CD4-positive, CD25-positive, alpha-beta regulatory T cell (primary cell): ENCODE measurements at regions not wholly inside any gene's neighbourhood (a gene's known extent, or its start where the extent isn't known, plus 50 kb on each side); places are given as distances from the start of the nearest gene placed in this dataset.
A peak's percentile ranks its signal among the peaks of the same experiment; 100 is the strongest.

ENCODE experiments used
- ATAC-seq, 2 donors: fragments of 150-1000 bp; cut with Tn5 transposase; one replicate each; pipeline ENCODE4 v1.10.0; 2021; ENCODE audit warnings: low read depth in 2 of 2, moderate number of reproducible peaks in 2 of 2, moderate library complexity in 1 of 2
- DNase-seq, 3 donors: peaks; one replicate each; pipeline versions ENCODE4 v3.0.0 to v3.0.0-alpha.2; 2012 to 2022; ENCODE audit warnings: mixed read lengths in 1 of 3
- H3K27ac ChIP-seq: one replicate; pipeline ENCODE4 v1.7.0; 2013; ENCODE audit warnings: mild to moderate bottlenecking, low read length; ENCODE audit not compliant: insufficient read depth, poor library complexity, severe bottlenecking
- H3K27me3 ChIP-seq: one replicate; pipeline ENCODE4 v1.7.0; 2013; ENCODE audit warnings: low read length; ENCODE audit not compliant: control insufficient read depth, insufficient read depth
- H3K36me3 ChIP-seq: one replicate; pipeline ENCODE4 v1.7.0; 2013; ENCODE audit warnings: mild to moderate bottlenecking, low read length, moderate library complexity; ENCODE audit not compliant: control insufficient read depth, insufficient read depth
- H3K4me1 ChIP-seq: 2 replicates; pipeline ENCODE4 v1.7.0; 2013; ENCODE audit warnings: mild to moderate bottlenecking, low read length; ENCODE audit not compliant: insufficient read depth, control insufficient read depth, poor library complexity, severe bottlenecking
- H3K4me3 ChIP-seq: one replicate; pipeline ENCODE4 v1.7.0; 2013; ENCODE audit warnings: low read depth, mild to moderate bottlenecking, low read length, moderate library complexity
- H3K9me3 ChIP-seq, 2 experiments: 1 replicate in 1 of 2; 2 replicates in 1 of 2; pipeline ENCODE4 v1.7.0; 2013; ENCODE audit warnings: low read length in 2 of 2, mild to moderate bottlenecking in 1 of 2, moderate library complexity in 1 of 2; ENCODE audit not compliant: control insufficient read depth in 2 of 2
- H3K27ac Mint-ChIP-seq, 3 donors: one replicate each; pipeline ENCODE4 v1.8.0; 2020 to 2022; ENCODE audit warnings: mild to moderate bottlenecking in 3 of 3, mixed read lengths in 3 of 3, moderate library complexity in 2 of 3
- H3K27me3 Mint-ChIP-seq: one replicate; pipeline ENCODE4 v1.8.0; 2022; ENCODE audit warnings: mild to moderate bottlenecking, mixed read lengths
- H3K36me3 Mint-ChIP-seq: one replicate; pipeline ENCODE4 v1.8.0; 2020; ENCODE audit warnings: mixed read lengths
- H3K4me1 Mint-ChIP-seq, 4 donors: one replicate each; pipeline ENCODE4 v1.8.0; 2020 to 2022; ENCODE audit warnings: mixed read lengths in 4 of 4, mild to moderate bottlenecking in 1 of 4
- H3K4me3 Mint-ChIP-seq, 4 donors: one replicate each; pipeline ENCODE4 v1.8.0; 2020 to 2022; ENCODE audit warnings: mild to moderate bottlenecking in 4 of 4, mixed read lengths in 4 of 4, moderate library complexity in 3 of 4
- H3K9me3 Mint-ChIP-seq, 7 donors: one replicate each; pipeline ENCODE4 v1.8.0; 2020 to 2022; ENCODE audit warnings: mixed read lengths in 7 of 7, mild to moderate bottlenecking in 3 of 7, moderate library complexity in 2 of 7

DNA sequence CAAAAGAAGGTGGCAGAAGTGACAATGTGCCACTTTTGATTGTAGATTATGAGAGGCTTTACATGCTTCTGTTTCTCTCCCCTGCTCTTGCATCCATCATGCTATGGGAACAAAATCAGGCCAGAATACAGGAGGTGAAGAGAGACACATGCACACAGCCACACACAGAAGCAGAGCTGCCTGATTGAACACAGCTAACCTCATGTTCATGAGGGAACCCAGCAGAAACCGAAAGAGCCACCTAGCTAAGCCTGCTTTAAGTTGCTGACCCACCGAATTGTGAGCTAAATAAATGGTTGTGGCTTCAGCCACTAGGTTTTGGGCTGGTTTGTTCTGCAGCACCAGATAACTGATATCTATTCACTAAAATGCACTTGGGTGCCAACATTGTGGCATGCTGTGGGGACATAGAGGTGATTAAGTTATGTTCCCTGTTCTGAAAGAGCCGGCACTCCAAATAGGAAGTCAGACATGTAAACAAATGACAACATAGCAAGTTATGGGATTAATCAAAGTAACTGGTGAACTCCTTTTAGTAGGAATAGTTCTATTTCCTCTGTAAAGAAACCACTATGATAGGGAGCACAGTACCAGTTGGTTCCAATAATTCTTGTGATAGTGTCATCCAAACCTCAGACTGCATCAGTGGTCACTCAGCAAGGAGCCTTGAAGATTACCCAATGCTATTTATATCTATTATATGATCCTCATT is 93.6 kb upstream of the TNC start:
- no peak overlapping the region for H3K27ac ChIP-seq
- no peaks in the 10 kb centered on the region for H3K36me3 ChIP-seq
- DNase-seq (no peak), ATAC-seq (no peak)
- H3K36me3 Mint-ChIP-seq = no peaks in the 10 kb centered on the region
- no peak overlapping the region for H3K27ac Mint-ChIP-seq
- no peak overlapping the region for H3K4me3 ChIP-seq
- H3K4me1 Mint-ChIP-seq = no peaks in the 10 kb centered on the region
- H3K9me3 Mint-ChIP-seq = peaks cover 0 to 2% (median 0%) of the 10 kb centered on the region in 7 donors
- peaks cover 6% of the 10 kb centered on the region for H3K27me3 ChIP-seq
- H3K4me1 ChIP-seq = no peaks in the 10 kb centered on the region
- peaks cover 40% of the 10 kb centered on the region for H3K27me3 Mint-ChIP-seq
- no peak overlapping the region for H3K4me3 Mint-ChIP-seq
- no peaks in the 10 kb centered on the region for H3K9me3 ChIP-seq

- Histone ChIP-seq H3K4me3 (no peak overlapping the region), H3K4me1 (no peaks in the 10 kb centered on the region), H3K36me3 (no peaks in the 10 kb centered on the region), H3K27ac (no peak overlapping the region), H3K9me3 (no peaks in the 10 kb centered on the region), H3K27me3 (peaks cover 6% of the 10 kb centered on the region)
- H3K9me3 Mint-ChIP-seq = peaks cover 0 to 2% (median 0%) of the 10 kb centered on the region in 7 donors
- H3K27ac Mint-ChIP-seq = no peak overlapping the region
- ATAC-seq = no peak
- H3K27me3 Mint-ChIP-seq = peaks cover 40% of the 10 kb centered on the region
- H3K36me3 Mint-ChIP-seq = no peaks in the 10 kb centered on the region
- H3K4me1 Mint-ChIP-seq = no peaks in the 10 kb centered on the region
- H3K4me3 Mint-ChIP-seq = no peak overlapping the region
- no peak for DNase-seq
These were observed 94.2 kb upstream of the TNC start for GRCh38 chr9:115212125-115212605.

GRCh38 chr9:115212832-115213231 is 94.9 kb upstream of the TNC start:
- H3K27ac ChIP-seq = no peak overlapping the region
- peaks cover 6% of the 10 kb centered on the region for H3K27me3 ChIP-seq
- Mint-ChIP-seq H3K9me3 (peaks cover 0 to 2% (median 0%) of the 10 kb centered on the region in 7 donors), H3K36me3 (no peaks in the 10 kb centered on the region), H3K27me3 (peaks cover 37% of the 10 kb centered on the region), H3K4me1 (no peaks in the 10 kb centered on the region), H3K4me3 (no peak overlapping the region), H3K27ac (no peak overlapping the region)
- H3K4me1 ChIP-seq = no peaks in the 10 kb centered on the region
- no peak for ATAC-seq
- no peaks in the 10 kb centered on the region for H3K9me3 ChIP-seq
- DNase-seq = no peak
- no peaks in the 10 kb centered on the region for H3K36me3 ChIP-seq
- no peak overlapping the region for H3K4me3 ChIP-seq

GRCh38 chr9:115213818-115214334 is 95.9 kb upstream of the TNC start:
- Histone ChIP-seq H3K4me1 (no peaks in the 10 kb centered on the region), H3K4me3 (no peak overlapping the region), H3K27ac (no peak overlapping the region), H3K9me3 (no peaks in the 10 kb centered on the region), H3K36me3 (no peaks in the 10 kb centered on the region), H3K27me3 (no peaks in the 10 kb centered on the region)
- H3K36me3 Mint-ChIP-seq = no peaks in the 10 kb centered on the region
- no peak overlapping the region for H3K27ac Mint-ChIP-seq
- H3K4me3 Mint-ChIP-seq = no peak overlapping the region
- no peak for ATAC-seq
- H3K27me3 Mint-ChIP-seq = peaks cover 26% of the 10 kb centered on the region
- peaks cover 0 to 2% (median 0%) of the 10 kb centered on the region in 7 donors for H3K9me3 Mint-ChIP-seq
- no peaks in the 10 kb centered on the region for H3K4me1 Mint-ChIP-seq
- DNase-seq = no peak

GRCh38 chr9:115216873-115217272 is 98.9 kb upstream of the TNC start:
- Mint-ChIP-seq H3K4me1 (no peaks in the 10 kb centered on the region), H3K36me3 (no peaks in the 10 kb centered on the region), H3K4me3 (no peak overlapping the region), H3K9me3 (no peaks in the 10 kb centered on the region), H3K27me3 (peaks cover 8% of the 10 kb centered on the region), H3K27ac (no peak overlapping the region)
- Histone ChIP-seq H3K36me3 (no peaks in the 10 kb centered on the region), H3K9me3 (no peaks in the 10 kb centered on the region), H3K27ac (no peak overlapping the region), H3K4me1 (no peaks in the 10 kb centered on the region), H3K27me3 (peaks cover 1% of the 10 kb centered on the region), H3K4me3 (no peak overlapping the region)
- ATAC-seq = no peak
- DNase-seq = no peak

- H3K27ac ChIP-seq = no peak overlapping the region
- no peak overlapping the region for H3K27ac Mint-ChIP-seq
- no peak overlapping the region for H3K4me3 Mint-ChIP-seq
- no peaks in the 10 kb centered on the region for H3K36me3 ChIP-seq
- H3K9me3 ChIP-seq = no peaks in the 10 kb centered on the region
- H3K36me3 Mint-ChIP-seq = no peaks in the 10 kb centered on the region
- H3K4me1 Mint-ChIP-seq = no peaks in the 10 kb centered on the region
- H3K27me3 Mint-ChIP-seq = peaks cover 8% of the 10 kb centered on the region
- no peak for ATAC-seq
- peaks cover 1% of the 10 kb centered on the region for H3K27me3 ChIP-seq
- H3K9me3 Mint-ChIP-seq = peaks cover 0 to 3% (median 0%) of the 10 kb centered on the region in 7 donors
- no peak overlapping the region for H3K4me3 ChIP-seq
- no peak for DNase-seq
- no peaks in the 10 kb centered on the region for H3K4me1 ChIP-seq
These were observed 102.5 kb upstream of the TNC start for GRCh38 chr9:115220319-115221005.

- H3K27me3 Mint-ChIP-seq = no peaks in the 10 kb centered on the region
These were observed 105.5 kb upstream of the TNC start for GRCh38 chr9:115223471-115223870.

More at GRCh38 chr9:115223471-115223870, 105.5 kb upstream of the TNC start:
- Mint-ChIP-seq H3K27ac (peak overlapping the region in 1 of 3 donors; percentile 76), H3K4me3 (no peak overlapping the region), H3K36me3 (no peaks in the 10 kb centered on the region), H3K4me1 (no peaks in the 10 kb centered on the region), H3K9me3 (peaks cover 0 to 3% (median 0%) of the 10 kb centered on the region in 7 donors)
- Histone ChIP-seq H3K4me3 (no peak overlapping the region), H3K27ac (no peak overlapping the region), H3K9me3 (no peaks in the 10 kb centered on the region), H3K4me1 (no peaks in the 10 kb centered on the region), H3K27me3 (peaks cover 1% of the 10 kb centered on the region), H3K36me3 (no peaks in the 10 kb centered on the region)
- ATAC-seq (no peak), DNase-seq (no peak)
